Mucosa of gallbladder (tissue), 1 donor: ENCODE measurements at regions not wholly inside any gene's neighbourhood (a gene's known extent, or its start where the extent isn't known, plus 50 kb on each side); places are given as distances from the start of the nearest gene placed in this dataset.
"Not testable (repeated sequence)": the region's sequence is repeated elsewhere in the genome, so short reads cannot be mapped to it uniquely, and the experiment has no call there.

Source experiments
- DNase-seq: peaks from one replicate; pipeline ENCODE4 v3.0.0-alpha.2; 2020; ENCODE audit warnings: low spot score
- donor health status: DM: no; HTN: no; CAD: no.

DNA sequence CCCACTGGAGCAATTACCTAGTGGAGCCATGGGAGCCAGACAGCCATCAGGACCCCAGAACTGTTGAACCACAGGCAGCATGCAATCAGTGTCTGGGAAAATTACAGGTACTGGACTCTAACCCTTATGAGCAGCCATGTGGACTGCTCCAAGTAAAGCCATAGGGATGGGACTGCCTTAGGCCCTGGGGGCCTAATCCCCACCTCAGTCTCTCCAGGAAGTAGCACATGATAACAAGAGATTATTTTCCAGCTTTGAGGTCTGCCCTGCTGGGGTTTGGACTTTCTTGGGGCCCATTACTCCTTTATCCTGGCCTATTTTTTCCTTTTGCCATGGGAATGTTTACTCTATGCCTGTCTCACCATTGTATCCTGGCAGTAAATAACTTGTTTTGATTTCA, 226.8 kb downstream of the AEBP2 start:
- DNase-seq = no peak

DNA sequence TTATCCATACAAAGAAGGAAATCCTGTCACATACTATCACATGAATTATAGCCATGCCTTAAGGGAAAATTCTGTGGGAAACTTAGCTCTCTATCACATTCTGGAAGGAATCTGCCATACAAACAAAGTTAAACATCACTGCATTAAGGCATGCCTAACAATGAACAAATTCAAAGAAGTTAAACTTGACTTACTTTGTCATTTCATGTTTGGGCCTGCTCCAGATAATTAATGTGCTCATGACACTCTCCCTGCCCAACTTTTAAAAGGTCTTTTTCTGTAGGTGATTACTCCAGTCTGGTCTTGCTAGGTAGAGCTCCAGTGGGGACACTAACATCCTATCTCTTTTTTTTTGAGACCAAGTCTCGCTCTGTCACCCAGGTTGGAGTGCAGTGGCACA, 230.5 kb downstream of the AEBP2 start:
- DNase-seq = no peak

DNA sequence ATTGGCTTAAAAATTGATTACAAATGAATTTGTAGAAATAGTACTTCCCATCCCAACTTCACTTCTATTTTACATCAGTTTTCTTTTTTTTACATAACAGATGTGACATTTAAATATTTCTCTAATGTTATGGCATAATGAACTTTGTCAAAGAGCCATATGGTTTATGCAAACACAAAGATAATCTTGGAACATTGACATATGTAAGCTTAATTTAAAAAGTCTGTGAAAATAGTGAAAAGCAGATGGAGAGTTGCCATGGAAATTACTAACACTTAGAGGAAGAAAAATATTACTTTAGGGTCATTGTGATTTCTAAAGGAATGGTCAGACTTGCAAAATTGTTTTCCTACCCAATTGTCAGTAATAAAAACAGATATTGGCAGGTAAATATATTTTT, 232.4 kb downstream of the AEBP2 start:
- no peak for DNase-seq

DNA sequence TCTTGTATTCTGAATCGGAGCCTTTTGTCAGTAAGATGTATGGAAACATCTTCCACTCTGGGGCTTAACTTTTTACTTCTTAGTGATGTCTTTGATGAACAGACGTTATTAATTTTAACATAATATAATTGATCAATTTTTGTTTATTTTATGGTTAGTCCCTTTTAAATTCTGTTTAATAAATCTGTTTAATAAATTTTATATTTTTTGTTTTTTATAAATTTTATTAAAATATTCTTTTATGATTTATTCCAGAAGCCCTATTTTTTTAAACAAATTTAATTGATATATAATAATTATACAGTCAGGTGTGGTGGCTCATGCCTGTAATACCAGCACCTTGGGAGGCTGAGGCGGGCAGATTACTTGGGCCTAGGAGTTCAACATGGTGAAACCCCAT, 235.1 kb downstream of the AEBP2 start:
- DNase-seq = no peak

DNA sequence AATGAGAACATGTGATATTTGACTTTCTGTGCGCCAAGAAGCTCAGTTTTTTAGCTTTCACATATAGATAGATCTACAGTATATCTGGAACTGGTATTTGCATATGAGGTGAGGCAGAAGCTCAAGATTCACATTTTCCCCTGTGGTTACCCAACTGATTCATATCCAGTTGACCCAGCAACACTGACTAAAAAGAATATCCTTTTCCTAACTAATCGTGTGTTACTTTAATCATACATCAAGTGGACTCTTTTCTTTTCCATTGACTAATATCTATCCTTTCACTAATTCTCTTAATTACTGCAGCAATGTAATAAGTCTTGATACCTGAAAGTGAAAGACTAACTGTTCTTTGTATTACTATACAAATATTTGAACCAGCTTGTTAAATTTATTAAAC, 236.1 kb downstream of the AEBP2 start:
- no peak for DNase-seq

DNA sequence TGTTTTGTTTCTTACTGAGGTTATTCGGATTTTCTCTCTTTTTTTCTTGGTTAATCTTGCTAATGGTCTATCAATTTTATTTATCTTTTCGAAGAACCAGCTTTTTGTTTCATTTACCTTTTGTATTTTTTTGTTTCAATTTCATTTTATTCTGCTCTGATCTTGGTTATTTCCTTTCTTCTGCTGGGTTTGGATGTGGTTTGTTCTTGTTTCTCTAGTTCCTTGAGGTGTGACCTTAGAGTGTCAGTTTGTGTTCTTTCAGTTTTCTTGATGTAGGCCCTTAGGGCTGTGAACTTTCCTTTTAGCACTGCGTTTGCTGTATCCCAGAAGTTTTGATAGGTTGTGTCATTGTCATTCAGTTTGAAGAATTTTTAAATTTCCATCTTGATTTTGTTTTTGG, 239.2 kb downstream of the AEBP2 start:
- not testable (repeated sequence) for DNase-seq

DNA sequence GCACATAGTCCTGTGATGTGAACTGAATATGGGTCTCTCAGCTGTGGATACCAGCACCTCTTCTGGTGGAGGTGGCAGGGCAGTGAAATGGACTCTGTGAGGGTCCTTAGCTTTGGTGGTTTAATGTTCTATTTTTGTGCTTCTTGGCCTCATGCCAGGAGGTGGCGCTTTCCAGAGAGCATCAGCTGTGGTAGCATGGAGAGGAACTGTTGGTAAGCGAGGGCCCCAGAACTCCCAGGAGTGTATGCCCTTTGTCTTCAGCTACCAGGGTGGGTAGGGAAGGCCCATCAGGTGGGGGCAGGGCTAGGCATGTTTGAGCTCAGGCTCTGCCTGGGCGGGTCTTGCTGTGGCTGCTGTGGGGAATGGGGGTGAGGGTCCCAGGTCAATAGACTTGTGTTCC, 241.7 kb downstream of the AEBP2 start:
- DNase-seq = no peak

DNA sequence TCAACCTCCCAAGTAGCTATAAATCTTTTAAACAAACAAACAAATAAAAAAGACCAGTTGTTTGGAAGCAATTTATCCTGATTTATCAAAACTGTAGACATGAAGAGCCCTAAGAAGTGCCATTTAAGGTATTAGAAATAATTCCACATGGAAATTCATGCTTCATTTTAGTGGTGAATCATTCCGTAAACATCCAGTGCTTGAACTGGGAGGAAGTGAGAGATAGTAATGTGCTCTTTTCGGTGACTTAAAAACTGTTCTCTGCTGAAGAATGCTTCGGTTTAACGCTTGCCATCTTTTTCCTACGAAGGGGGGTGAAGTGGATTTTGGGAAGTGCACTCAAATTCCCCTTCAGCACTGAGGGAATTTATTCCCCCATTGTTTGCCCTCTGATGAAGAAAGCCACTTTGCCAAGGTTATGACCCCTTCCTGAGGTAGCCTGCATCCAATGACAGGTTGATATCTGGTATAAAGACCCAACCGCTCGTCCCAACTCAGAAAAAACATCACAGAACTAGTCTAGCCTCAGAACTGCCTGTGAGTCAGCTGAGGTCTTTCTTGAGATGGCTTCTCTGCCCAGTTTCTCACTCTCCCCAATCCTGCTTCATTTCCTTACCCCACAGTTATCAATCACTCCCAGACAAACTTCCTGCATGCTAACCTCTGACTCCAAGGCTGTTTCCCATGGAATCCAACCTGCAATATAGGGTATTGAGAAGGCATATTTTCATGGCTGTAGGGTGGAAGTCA, 244.1 kb downstream of the AEBP2 start:
- no peak for DNase-seq

DNA sequence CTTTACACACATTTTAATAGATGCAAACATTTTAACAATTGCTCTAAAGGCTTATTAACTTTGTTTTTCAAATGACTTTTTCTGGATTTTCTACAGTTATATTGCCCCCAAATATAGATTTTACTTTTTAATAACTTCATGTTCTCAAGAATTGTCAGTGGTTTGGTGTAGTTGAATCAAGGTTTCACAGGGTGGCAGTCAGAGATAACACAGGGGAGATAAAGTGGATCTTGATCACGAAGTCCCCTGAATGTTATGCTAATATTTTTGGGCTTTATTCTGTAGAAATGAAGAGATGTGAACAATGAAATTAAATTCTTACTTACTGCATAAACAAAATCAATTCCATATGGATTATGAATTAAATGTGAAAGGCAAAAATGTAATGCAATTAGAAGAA, 248.1 kb downstream of the AEBP2 start:
- no peak for DNase-seq

DNA sequence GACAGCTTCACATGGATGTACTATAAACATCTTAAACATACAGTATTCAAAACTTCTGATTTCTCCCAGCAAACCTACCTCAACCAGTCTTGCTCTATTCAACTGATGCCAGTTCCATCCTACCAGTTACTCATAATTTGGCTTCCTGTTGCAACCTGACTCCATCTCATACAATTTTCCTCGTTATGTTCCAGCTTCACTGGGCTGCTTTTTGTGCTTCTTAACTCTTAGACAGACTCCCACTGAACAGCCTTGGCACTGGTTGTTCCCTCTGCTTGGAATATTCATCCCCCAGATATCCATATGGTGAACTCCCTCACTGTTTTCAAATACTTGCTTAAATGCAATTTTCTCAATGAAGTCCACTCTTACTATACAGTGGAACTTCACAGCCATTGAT, 249.2 kb downstream of the AEBP2 start:
- no peak for DNase-seq

DNA sequence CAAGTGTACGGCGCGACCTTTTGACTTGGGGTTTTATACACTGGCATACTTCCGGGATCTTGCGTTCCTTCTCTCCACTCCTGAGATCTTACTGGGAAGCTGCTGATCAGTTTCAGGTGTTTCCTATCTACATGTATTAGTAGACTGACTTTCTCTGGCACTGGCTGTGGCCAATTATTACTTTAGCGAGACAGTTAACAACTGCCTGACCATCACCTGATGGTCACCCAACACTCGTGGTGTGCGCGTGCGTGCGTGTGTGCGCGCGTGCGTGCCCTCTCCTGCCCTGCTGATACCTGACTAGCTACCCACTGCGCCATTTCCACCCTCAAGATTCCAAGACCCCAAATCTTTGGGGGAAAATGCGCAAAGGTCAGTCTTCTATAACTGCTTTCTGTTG, 249.9 kb downstream of the AEBP2 start:
- no peak for DNase-seq

DNA sequence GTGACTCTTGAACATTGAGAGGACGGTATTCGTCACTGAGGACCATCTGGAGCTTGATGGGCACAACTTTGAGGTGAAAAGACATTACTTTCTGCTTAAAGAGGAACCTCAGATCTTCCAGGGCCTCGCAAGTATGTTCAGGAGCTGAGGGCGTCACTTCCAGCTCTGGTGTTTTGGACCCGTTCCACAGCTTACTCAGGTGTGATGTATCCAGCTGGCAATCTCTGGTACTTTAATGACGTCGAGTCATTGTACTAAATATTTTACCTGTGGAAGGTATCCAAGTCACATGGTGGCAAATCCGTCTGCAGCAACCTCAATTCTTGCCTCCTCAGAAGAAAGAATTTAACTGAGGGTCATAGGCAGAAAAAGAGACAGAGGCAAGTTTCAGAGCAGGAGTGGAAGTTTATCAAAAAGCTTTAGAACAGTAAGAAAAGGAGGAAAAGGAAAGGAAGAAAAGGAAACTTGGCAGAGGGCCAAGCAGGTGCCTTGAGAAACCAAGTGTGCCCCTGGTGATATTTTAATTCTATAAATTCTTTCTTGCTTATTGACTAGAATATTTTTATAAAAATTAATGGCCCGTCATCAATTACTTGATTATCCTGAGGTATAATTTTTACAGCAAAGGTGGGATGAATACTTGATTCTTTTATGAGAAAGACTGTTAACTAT, 250.6 kb downstream of the AEBP2 start:
- no peak for DNase-seq

DNA sequence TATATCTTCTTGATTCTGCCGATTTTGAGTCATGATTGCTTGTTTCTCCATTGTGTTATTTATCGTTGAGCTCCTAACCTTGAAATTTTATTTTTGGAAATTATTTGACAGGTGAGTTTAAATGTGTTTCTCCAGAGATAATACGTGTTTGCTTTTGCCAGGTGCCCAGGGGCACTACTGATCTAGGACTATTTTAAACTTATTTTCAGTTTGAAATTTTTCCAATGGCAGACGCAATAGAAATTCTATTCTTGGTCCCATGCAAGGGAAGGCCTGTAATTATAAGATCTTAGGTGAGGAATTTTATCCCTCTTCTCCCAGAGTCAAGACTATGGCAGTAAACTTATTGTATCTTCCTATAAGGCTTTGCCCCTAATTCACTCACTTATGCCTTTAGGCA, 252.8 kb downstream of the AEBP2 start:
- no peak for DNase-seq

DNA sequence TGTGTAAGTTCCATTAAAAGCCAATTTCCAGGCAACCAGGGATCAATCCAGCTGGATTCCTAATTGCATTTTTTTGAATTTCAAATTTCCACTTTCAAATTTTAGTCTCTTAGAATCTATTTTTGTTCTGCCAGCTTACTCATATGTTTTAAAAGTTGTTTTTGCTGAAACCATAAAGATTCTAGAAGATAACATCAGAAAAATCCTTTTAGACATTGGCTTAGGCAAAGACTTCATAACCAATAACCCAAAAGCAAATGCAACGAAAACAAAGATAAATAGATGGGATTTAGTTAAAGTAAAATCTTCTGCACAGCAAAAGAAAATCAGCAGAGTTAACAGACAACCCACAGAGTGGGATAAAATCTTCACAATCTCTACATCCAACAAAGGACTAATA, 253.3 kb downstream of the AEBP2 start:
- no peak for DNase-seq

DNA sequence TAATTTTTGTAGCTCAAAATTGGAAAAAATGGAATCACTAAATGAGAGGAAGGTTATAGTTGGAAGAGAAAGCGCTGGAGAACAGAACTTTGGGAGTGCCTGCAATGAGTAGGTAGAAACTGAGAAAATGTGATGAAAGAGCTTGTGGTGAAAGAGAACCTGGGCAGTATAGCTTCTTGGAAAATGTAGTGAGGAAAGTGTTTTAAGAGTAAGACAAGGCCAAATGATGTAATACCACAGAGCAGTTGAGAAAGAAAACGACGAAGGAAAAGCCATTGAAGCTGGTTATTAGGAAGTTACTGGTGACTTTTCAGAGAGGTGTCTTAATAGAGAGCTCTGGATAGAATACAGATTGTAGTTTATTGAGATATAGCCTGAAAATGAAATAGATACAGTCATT, 255.3 kb downstream of the AEBP2 start:
- no peak for DNase-seq

DNA sequence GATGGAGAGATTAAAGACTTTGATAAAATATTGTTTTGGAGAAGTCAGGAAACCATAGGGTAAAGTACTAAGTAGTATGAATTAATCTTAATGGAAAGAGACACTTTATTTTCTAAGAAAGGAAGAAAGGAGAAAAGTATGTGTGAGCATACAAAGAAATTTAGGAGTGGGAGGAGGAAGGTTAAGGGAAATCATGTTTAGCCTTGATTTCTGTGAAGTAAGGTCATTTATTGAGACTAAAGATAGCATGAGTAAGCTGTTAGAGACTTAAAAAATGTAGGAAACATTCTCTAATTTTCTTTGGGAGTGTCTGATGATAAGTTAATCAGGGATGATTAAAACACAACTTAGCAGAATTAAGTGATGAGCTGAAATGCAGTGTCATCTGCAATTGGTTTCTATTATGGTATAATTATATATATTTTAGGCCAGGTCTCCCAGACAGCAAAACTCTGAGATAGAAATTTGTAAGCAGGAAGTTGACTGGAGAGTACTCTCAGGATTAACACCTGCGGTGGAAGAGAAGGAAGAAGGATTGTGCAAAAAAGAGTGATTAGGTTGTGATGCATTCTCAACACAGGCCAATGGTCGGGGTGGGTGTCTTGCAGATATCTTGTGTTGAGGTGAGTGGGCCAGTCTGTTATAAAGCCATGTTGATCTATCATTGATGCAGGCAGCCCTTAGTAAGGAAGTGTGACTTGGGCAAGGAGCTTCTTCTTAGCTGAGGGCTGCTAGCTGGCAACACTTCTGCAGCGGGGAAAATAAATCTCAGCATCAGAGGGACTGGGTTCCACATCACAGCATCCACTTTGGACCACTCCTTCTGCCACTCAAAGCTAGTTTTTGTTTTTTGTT, 256.2 kb downstream of the AEBP2 start:
- no peak for DNase-seq

DNA sequence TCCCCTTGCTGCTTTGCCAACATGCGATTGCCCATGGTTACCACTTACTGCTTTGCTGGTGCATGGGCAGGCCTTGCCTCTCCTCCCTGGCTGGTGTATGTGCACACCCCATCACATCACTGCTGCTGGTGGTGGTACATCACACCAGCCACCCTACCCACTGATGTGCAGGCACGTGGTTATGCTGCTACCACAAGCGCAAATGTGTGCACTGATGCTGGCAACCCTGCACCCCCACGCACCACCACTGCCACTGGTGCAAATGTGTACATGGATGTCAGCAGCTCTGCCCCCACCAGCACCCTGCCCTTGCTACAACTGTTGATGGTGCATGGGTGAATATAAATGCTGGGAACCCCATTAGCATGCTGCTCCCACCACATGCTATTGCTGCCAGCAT, 261.7 kb downstream of the AEBP2 start:
- no peak for DNase-seq

DNA sequence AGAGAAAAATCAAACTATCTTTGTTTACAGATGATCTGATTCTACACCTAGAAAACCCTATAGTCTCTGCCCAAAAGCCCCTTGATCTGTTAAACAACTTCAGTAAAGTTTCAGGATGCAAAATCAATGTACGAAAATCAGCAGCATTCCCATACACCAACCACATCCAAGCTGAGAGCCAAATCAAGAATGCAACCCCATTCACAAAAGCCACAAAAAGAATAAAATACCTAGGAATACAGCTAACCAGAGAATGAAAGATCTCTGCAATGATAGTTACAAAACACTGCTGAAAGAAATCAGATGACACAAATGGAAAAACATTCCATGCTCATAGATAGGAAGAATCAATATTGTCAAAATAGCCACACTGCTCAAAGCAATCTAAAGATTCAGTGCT, 265.7 kb downstream of the AEBP2 start:
- DNase-seq = no peak

DNA sequence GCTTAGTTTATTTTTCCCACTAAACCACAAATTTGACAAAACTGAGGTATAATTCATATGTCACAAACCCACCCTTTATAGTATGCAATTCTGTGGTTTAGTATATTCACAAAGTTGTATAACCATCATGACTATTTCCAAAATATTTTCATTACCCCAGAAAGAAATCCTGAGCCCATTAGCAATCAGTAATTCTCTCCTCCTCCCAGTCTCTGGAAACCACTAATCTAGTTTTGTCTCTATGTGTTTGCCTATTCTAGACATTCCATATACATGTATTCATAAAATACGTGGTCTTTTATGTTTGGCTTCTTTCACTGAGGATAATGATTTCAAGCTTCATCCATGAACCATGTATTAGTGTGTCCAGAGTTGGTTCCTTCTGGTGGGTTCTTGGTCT, 267.6 kb downstream of the AEBP2 start:
- DNase-seq = no peak

DNA sequence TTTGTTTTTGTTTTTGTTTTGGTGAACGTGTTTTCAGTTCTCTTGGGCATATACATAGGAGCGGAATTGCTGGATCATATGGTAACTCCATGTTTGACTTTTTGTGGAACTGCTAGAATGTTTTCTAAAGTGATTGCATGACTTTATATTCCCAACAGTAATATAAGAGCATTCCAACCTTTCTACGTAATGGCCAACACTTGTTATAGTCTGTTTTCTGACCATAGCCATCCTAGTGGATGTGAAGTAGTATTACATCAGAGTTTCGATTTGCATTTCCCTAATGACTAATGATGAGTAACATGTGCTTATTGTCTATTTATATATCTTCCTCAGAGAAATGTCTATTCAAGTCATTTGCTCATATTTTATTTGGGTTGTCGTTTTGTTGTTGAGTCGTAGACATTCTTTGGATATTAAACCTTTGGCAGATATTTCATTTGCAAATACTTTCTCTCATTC, 268.7 kb downstream of the AEBP2 start:
- DNase-seq = no peak

DNA sequence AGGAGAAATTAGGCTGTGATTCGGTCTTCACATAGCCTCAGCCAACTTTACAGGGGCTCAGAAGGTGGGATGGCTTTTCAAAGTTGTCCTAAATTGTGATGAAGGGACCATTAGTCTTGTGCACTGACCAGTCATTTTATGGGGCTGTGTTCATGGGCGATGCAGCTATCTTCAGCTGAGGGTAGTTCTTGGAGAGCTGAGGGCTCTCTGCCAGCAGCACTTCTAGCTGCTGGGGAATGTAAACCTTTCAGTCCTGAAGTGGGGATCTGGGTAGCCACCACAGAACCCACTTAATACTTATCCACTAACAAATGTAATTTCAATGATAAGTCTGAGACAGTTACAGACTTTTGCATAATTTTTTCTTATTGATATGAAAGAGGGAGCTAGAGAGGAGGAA, 270.6 kb downstream of the AEBP2 start:
- DNase-seq = no peak
